PC-3 (cell line): ENCODE measurements at regions not wholly inside any gene's neighbourhood (a gene's known extent, or its start where the extent isn't known, plus 50 kb on each side); places are given as distances from the start of the nearest gene placed in this dataset.
A peak's percentile ranks its signal among the peaks of the same experiment; 100 is the strongest.

Experiments
- ATAC-seq: fragments of 200-7000 bp; cut with Tn5 transposase; 2 replicates; pipeline ENCODE4 v1.9.1; 2020; ENCODE audit warnings: mild to moderate bottlenecking, moderate library complexity
- BruUV-seq: library from RNA; stranded (reverse); fragments of 400-500 nt; replicated peaks from 2 replicates; lab custom pipeline; 2021; lab: Mats Ljungman, UMichigan
- CTCF ChIA-PET: fragments of 300-600 bp; sonication (Branson Sonifier 250); formaldehyde crosslinking; loops from one replicate; lab custom pipeline; 2022; ENCODE audit warnings: antibody characterized with exemption; lab: Charles Lee
- POLR2A ChIA-PET: fragments of 300-600 bp; sonication (Branson Sonifier 250); formaldehyde crosslinking; loops from one replicate; lab custom pipeline; 2022; ENCODE audit warnings: antibody characterized with exemption; ENCODE audit not compliant: unreplicated experiment; lab: Charles Lee
- DNase-seq: peaks from one replicate; pipeline ENCODE4 v3.0.0-alpha.2; 2015
- H2AFZ ChIP-seq: fragments of 300-600 bp; sonication (generic); 2 replicates; pipeline ENCODE4 v1.6.0; 2016; ENCODE audit warnings: antibody characterized with exemption, low read length
- H3F3A ChIP-seq: fragments of 300-600 bp; sonication (generic); one replicate; pipeline ENCODE4 v1.6.0; 2017; ENCODE audit warnings: antibody characterized with exemption, low read length, control low read depth, mild to moderate bottlenecking; ENCODE audit not compliant: unreplicated experiment
- H3K27ac ChIP-seq: fragments of 300-600 bp; sonication (generic); 2 replicates; pipeline ENCODE4 v1.5.1; 2016; ENCODE audit warnings: mild to moderate bottlenecking, low read length
- H3K27me3 ChIP-seq: fragments of 300-600 bp; sonication (generic); 2 replicates; pipeline ENCODE4 v1.6.1; 2016; ENCODE audit warnings: low read length, mixed read lengths
- H3K36me3 ChIP-seq: fragments of 300-600 bp; sonication (generic); 2 replicates; pipeline ENCODE4 v1.6.1; 2016; ENCODE audit warnings: low read depth, mixed run types, low read length, mixed read lengths
- H3K4me1 ChIP-seq: fragments of 300-600 bp; sonication (generic); 2 replicates; pipeline ENCODE4 v1.5.1; 2016; ENCODE audit warnings: low read length; ENCODE audit not compliant: insufficient read depth
- H3K4me2 ChIP-seq: fragments of 300-600 bp; sonication (generic); 2 replicates; pipeline ENCODE4 v1.6.0; 2016; ENCODE audit warnings: low read length
- H3K4me3 ChIP-seq: fragments of 300-600 bp; sonication (generic); 2 replicates; pipeline ENCODE4 v1.5.1; 2016; ENCODE audit warnings: mild to moderate bottlenecking, low read length, mixed read lengths
- H3K79me2 ChIP-seq: fragments of 300-600 bp; sonication (generic); 2 replicates; pipeline ENCODE4 v1.6.1; 2017; ENCODE audit warnings: low read length, mixed read lengths
- H3K9ac ChIP-seq: fragments of 300-600 bp; sonication (generic); 2 replicates; pipeline ENCODE4 v1.6.0; 2016; ENCODE audit warnings: mild to moderate bottlenecking, low read length
- H3K9me2 ChIP-seq: fragments of 300-600 bp; sonication (generic); replicated peaks from 2 replicates; pipeline ENCODE4 v1.6.1; 2016; ENCODE audit warnings: mixed run types, low read length, mixed read lengths
- H3K9me3 ChIP-seq: fragments of 300-600 bp; sonication (generic); 2 replicates; pipeline ENCODE4 v1.6.1; 2016; ENCODE audit warnings: low read length, mixed read lengths
- H4K20me1 ChIP-seq: fragments of 300-600 bp; sonication (generic); 2 replicates; pipeline ENCODE4 v1.6.1; 2016; ENCODE audit warnings: low read length, mixed read lengths
- EZH2 ChIP-seq: fragments of 300-600 bp; sonication (generic); IDR thresholded peaks from one replicate; pipeline ENCODE4 v1.6.1; 2017; ENCODE audit warnings: antibody characterized with exemption, mild to moderate bottlenecking, low read length; ENCODE audit not compliant: unreplicated experiment
- EZH2phosphoT487 ChIP-seq: fragments of 300-600 bp; sonication (generic); IDR thresholded peaks from 2 replicates; pipeline ENCODE4 v1.6.1; 2018; ENCODE audit warnings: mild to moderate bottlenecking, antibody characterized with exemption, low read length, borderline replicate concordance
- intact Hi-C: fragments of 100-400 bp; cut with micrococcal nuclease; formaldehyde crosslinking; loops from 2 replicates; pipeline ENCODE4 v1.9.0; 2023
- TF ChIP-seq, protein P1 (sequence below): fragments of 300-600 bp; sonication (generic); conservative IDR thresholded peaks from 2 replicates; pipeline ENCODE4 v1.5.1; 2017; ENCODE audit warnings: antibody characterized with exemption, low read depth, mild to moderate bottlenecking, low read length

DNA sequence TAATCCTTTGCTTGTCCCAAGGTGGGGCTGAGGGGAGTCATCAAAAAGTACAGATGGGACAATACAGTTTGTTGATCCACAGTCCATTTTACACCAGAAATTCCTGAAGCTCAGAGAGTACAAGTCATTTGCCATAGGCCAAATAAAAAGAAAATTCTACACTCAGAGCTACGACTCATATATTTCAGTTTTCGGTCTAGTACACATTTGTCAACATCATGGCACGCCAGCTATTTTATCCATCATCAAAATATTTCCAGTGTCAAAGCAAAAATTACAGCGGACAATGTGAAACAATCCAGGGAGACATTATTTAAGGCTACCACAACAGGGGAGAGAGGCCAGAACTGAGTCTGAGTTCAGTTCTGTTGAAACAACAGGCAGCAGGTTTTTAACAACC, 587.5 kb upstream of the DSEL start:
- H3K27me3 ChIP-seq = no peaks in the 10 kb centered on the region
- H3K9me3 ChIP-seq = no peaks in the 10 kb centered on the region
- ATAC-seq (no peak; the same call in 1 of the 2 replicates), DNase-seq (peak; percentile 56)
- no peak overlapping the region; the same call in 1 of the 2 replicates for H3K27ac ChIP-seq
- ChIA-PET CTCF (no interaction called here), POLR2A (no interaction called here)
- no peaks in the 10 kb centered on the region for H3K79me2 ChIP-seq
- H2AFZ ChIP-seq = peak overlapping the region; percentile 25; the same call in 1 of the 2 replicates
- H3K9ac ChIP-seq = no peak overlapping the region
- no peak overlapping the region for H3K4me2 ChIP-seq
- H3K4me1 ChIP-seq = peaks cover 6% of the 10 kb centered on the region
- no TSS peak for BruUV-seq
- intact Hi-C loops = no loop called here
- no peaks in the 10 kb centered on the region for H3K36me3 ChIP-seq
- no peak for TF ChIP-seq EZH2
- TF ChIP-seq, protein P1, sequence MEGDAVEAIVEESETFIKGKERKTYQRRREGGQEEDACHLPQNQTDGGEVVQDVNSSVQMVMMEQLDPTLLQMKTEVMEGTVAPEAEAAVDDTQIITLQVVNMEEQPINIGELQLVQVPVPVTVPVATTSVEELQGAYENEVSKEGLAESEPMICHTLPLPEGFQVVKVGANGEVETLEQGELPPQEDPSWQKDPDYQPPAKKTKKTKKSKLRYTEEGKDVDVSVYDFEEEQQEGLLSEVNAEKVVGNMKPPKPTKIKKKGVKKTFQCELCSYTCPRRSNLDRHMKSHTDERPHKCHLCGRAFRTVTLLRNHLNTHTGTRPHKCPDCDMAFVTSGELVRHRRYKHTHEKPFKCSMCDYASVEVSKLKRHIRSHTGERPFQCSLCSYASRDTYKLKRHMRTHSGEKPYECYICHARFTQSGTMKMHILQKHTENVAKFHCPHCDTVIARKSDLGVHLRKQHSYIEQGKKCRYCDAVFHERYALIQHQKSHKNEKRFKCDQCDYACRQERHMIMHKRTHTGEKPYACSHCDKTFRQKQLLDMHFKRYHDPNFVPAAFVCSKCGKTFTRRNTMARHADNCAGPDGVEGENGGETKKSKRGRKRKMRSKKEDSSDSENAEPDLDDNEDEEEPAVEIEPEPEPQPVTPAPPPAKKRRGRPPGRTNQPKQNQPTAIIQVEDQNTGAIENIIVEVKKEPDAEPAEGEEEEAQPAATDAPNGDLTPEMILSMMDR = no peak
- TF ChIP-seq EZH2phosphoT487 = no peak
- no peaks in the 10 kb centered on the region for H3F3A ChIP-seq
- H3K4me3 ChIP-seq = no peak overlapping the region
- H4K20me1 ChIP-seq = no peaks in the 10 kb centered on the region
- no peaks in the 10 kb centered on the region for H3K9me2 ChIP-seq

DNA sequence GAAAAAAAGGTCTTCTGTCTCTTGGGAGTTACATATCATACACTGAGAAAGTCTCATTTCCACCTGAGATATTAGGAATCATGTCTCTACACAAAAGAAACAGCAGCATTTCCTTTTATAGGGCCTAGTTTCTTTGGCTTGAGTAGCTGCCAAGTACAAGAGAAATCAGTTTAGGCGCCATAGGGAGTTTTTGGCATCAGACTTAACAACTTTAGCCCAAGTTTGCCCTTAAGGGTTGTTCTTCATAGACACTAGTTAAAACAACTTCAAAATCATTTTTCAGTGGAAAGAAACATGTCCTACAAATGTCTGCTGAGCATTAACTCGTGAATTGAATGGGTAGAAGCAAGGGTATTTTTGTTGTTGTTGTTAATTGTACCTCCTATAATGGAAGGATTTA, 587.0 kb upstream of the DSEL start:
- Histone ChIP-seq H3K4me1 (peaks cover 6% of the 10 kb centered on the region), H3K9ac (no peak overlapping the region), H3K79me2 (no peaks in the 10 kb centered on the region), H3K4me2 (no peak overlapping the region), H2AFZ (peak overlapping the region; percentile 30; the same call in 1 of the 2 replicates), H3K27me3 (no peaks in the 10 kb centered on the region), H3F3A (no peaks in the 10 kb centered on the region), H3K27ac (peak overlapping the region; percentile 23; the same call in 1 of the 2 replicates), H3K9me2 (no peaks in the 10 kb centered on the region), H3K9me3 (no peaks in the 10 kb centered on the region), H3K4me3 (no peak overlapping the region), H3K36me3 (no peaks in the 10 kb centered on the region), H4K20me1 (no peaks in the 10 kb centered on the region)
- BruUV-seq = no TSS peak
- ChIA-PET CTCF (no interaction called here), POLR2A (no interaction called here)
- DNase-seq (no peak), ATAC-seq (no peak)
- intact Hi-C loops = no loop called here
- no peak for TF ChIP-seq EZH2phosphoT487
- TF ChIP-seq, protein P1 = no peak
- TF ChIP-seq EZH2 = no peak

DNA sequence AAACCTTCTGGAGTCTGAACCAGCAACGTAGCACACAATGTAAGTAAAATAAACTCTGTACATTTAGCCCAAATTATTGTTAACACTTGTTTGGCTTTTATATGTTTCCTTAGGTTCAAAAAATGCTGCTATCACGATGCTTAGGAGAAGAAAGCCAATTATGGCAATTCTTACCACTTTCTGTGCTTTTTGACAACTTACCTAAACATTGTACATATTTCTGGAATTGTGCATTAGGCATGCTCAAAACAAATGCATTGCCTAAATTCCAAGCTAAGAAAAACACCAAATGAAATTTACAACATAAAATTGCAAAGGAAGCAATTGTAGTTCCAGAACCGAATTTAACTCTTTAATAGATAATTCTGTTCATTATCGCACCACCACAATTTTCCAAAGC, 585.6 kb upstream of the DSEL start:
- no peaks in the 10 kb centered on the region for H4K20me1 ChIP-seq
- no peaks in the 10 kb centered on the region for H3K36me3 ChIP-seq
- H3K4me3 ChIP-seq = no peak overlapping the region
- H2AFZ ChIP-seq = no peak overlapping the region
- H3K4me1 ChIP-seq = peaks cover 6% of the 10 kb centered on the region
- TF ChIP-seq, protein P1 = no peak
- TF ChIP-seq EZH2phosphoT487 (no peak), EZH2 (no peak)
- no peaks in the 10 kb centered on the region for H3K79me2 ChIP-seq
- no peaks in the 10 kb centered on the region for H3K27me3 ChIP-seq
- no TSS peak for BruUV-seq
- CTCF ChIA-PET = no interaction called here
- no peak overlapping the region for H3K27ac ChIP-seq
- no peaks in the 10 kb centered on the region for H3F3A ChIP-seq
- intact Hi-C loops = no loop called here
- H3K4me2 ChIP-seq = no peak overlapping the region
- no peak overlapping the region for H3K9ac ChIP-seq
- POLR2A ChIA-PET = no interaction called here
- ATAC-seq = no peak
- DNase-seq = no peak
- no peaks in the 10 kb centered on the region for H3K9me3 ChIP-seq
- no peaks in the 10 kb centered on the region for H3K9me2 ChIP-seq
